ENCODE measurements at regions not wholly inside any gene's neighbourhood (a gene's known extent, or its start where the extent isn't known, plus 50 kb on each side); places are given as distances from the start of the nearest gene placed in this dataset.

DNA sequence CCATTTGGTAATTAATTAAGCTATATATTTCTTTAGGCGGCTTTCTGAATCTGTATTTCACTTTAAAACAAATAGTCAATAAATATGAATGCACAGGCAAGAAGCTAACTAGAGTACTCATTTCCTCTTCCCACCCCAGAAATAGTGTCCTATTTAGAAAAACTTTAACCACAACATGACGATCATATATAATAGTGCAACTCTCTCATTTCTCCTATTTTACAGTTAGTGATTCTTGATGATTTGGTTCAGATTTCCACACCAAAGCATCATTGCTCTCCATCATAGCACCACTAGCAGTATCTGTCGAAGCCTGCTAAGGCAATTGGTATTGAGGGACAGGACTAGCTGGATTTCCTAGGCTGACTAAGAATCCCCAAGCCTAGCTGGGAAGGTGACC lies 184.0 kb upstream of the GALNTL6 start:
- TF ChIP-seq, protein P1, sequence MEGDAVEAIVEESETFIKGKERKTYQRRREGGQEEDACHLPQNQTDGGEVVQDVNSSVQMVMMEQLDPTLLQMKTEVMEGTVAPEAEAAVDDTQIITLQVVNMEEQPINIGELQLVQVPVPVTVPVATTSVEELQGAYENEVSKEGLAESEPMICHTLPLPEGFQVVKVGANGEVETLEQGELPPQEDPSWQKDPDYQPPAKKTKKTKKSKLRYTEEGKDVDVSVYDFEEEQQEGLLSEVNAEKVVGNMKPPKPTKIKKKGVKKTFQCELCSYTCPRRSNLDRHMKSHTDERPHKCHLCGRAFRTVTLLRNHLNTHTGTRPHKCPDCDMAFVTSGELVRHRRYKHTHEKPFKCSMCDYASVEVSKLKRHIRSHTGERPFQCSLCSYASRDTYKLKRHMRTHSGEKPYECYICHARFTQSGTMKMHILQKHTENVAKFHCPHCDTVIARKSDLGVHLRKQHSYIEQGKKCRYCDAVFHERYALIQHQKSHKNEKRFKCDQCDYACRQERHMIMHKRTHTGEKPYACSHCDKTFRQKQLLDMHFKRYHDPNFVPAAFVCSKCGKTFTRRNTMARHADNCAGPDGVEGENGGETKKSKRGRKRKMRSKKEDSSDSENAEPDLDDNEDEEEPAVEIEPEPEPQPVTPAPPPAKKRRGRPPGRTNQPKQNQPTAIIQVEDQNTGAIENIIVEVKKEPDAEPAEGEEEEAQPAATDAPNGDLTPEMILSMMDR (IDR thresholded peaks at IDR 0.05; ENCODE audit: low read depth, low read length), result no peak
- no peak overlapping the region for H3K4me3 ChIP-seq (ENCODE audit: low read depth, low read length)
- DNase-seq (ENCODE audit: low read depth, low spot score), result no peak
- in situ Hi-C loops (cut with HindIII; ENCODE audit: low sequenced_read_pairs), result no loop called here

DNA sequence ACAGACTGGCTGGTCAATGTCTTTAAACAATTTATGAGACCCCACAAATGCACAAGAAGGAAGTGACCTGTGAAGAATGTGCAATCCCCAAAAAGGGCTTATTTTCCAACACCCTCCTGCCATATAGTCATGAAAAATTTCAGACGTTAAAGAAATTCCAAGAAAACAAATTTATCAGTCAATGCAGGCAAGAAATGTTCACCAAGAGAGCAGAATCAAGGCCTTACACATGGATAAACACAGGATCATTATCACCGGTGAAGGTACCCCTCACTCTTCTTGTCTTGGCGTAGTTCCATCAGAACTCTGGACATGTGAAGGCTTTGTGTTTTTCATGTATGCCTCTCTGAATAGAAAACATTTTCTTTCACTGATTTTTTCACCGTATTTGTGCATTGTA lies 186.7 kb upstream of the GALNTL6 start:
- in situ Hi-C loops (cut with HindIII; ENCODE audit: low sequenced_read_pairs), result no loop called here
- H3K4me3 ChIP-seq (ENCODE audit: low read depth, low read length), result no peak overlapping the region
- TF ChIP-seq, protein P1 (IDR thresholded peaks at IDR 0.05; ENCODE audit: low read depth, low read length), result no peak
- DNase-seq (ENCODE audit: low read depth, low spot score), result no peak

DNA sequence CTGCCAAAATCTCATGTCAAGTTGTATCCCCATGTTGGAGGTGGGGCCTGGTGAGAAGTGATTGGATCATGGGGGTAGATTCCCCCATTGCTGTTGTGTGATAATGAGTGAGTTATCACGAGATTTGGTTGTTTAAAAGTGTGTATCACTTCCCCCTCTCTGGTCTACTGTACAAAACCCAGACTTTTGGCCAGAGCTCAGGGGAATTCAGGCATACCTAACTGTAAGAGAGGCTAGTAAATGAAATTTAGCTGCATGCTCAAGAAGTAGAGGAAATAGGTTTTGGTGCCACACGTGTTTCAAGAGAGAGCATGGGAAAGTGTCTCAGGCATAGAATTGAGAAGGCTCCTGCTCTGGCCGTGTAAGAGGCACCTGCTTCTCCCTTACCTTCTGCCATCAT lies 190.5 kb upstream of the GALNTL6 start:
- H3K4me3 ChIP-seq (ENCODE audit: low read depth, low read length), result no peak overlapping the region
- TF ChIP-seq, protein P1 (IDR thresholded peaks at IDR 0.05; ENCODE audit: low read depth, low read length), result no peak
- DNase-seq (ENCODE audit: low read depth, low spot score), result no peak
- in situ Hi-C loops (cut with HindIII; ENCODE audit: low sequenced_read_pairs), result no loop called here

DNA sequence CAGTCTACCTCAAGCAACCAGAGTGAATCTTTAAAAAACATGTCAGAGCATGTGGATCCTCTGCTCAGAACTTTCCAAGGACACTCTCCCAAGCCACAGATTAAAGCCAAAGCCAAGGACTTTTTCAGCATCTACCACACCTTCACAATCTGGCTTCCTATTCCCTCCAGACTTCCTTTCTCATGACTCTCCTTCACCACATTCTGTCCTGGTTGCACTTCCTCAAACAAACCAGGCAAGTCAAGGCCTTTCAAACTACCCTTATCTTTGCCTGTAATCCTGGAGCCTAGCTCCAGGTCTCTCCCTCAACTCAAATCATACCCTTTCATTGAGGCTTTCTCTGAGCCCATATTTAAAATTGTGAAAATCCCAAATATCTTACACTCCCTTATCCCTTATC lies 191.6 kb upstream of the GALNTL6 start:
- in situ Hi-C loops (cut with HindIII; ENCODE audit: low sequenced_read_pairs), result no loop called here

DNA sequence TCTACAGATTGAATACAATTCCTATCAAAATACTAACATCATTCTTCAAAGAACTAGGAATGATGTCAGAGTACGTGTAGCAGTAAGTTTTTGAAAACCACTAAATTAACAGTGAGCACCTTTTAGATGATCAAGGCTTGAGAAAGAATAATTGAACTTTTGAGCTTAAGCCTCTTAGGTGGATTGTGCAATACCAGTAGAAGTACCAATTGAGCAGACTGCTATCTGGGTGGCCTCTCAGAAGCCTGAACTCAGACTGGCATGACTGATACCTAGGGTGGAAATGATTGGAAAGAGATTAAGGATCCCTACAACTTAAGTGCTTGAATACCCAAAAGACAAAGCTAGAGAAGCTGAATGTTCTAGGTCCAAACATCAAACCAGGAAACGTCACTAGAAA lies 200.3 kb upstream of the GALNTL6 start:
- H3K4me3 ChIP-seq (ENCODE audit: low read depth, low read length), result no peak overlapping the region
- TF ChIP-seq, protein P1 (IDR thresholded peaks at IDR 0.05; ENCODE audit: low read depth, low read length), result no peak
- no peak for DNase-seq (ENCODE audit: low read depth, low spot score)
- in situ Hi-C loops (cut with HindIII; ENCODE audit: low sequenced_read_pairs), result no loop called here

More for the DNA sequence above, 191.6 kb upstream of the GALNTL6 start:
- no peak overlapping the region for H3K4me3 ChIP-seq (ENCODE audit: low read depth, low read length)
- DNase-seq (ENCODE audit: low read depth, low spot score), result no peak
- TF ChIP-seq, protein P1 (IDR thresholded peaks at IDR 0.05; ENCODE audit: low read depth, low read length), result no peak

DNA sequence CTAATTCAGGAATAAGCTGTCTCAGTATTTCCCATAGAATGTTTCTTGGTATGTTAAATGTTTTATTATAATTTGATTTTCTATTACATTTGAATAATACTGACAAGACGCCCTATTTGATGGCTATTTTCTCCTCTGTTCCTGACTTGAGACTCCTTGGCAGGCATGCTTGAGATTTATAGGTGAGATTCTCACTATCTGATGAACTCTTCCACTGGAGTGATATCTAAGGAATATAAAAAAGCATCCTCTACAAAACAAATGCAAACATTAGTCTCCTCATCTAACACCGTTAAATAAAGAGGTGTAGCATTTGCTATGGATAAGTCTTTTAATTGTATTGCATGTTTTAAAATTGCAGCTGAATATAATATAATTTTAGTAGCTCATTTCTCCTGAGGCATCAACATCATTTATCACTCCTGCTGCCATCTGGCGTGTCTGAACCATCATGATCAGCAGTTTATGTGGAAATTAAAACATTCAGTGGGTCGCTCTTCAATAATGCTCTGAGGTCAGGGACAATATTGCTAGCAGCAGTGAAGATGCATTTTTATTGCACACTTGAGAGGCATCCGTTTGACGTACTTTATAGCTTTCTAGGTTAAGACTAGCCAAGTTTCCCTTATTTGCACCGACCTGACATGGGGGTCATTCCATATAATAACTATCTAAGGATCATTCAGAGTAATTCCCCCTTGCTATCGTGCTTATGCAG lies 210.4 kb upstream of the GALNTL6 start:
- DNase-seq (ENCODE audit: low read depth, low spot score), result no peak
- TF ChIP-seq, protein P1 (IDR thresholded peaks at IDR 0.05; ENCODE audit: low read depth, low read length), result no peak
- no peak overlapping the region for H3K4me3 ChIP-seq (ENCODE audit: low read depth, low read length)
- in situ Hi-C loops (cut with HindIII; ENCODE audit: low sequenced_read_pairs), result no loop called here

Data from astrocyte of the spinal cord (primary cell).